Adrenal gland (tissue), 9 donors: ENCODE measurements at regions not wholly inside any gene's neighbourhood (a gene's known extent, or its start where the extent isn't known, plus 50 kb on each side); places are given as distances from the start of the nearest gene placed in this dataset.

Source experiments
- DNase-seq, 7 donors: peaks; one replicate each; pipeline ENCODE4 v3.0.0-alpha.2; 2019 to 2020
- H3K27ac ChIP-seq, 5 donors: fragments of 200-600 bp; sonication (generic) in 4 of 5; 1 replicate in 3 of 5; 2 replicates in 2 of 5; pipeline versions ENCODE4 v1.5.1 to v1.8.0; 2016 to 2020; ENCODE audit warnings: mild to moderate bottlenecking in 1 of 5
- H3K27me3 ChIP-seq: fragments of 200-600 bp; 2 replicates; pipeline ENCODE4 v1.8.0; 2021
- H3K36me3 ChIP-seq, 2 donors: fragments of 200-600 bp; replicated peaks in 1 of 2; 1 replicate in 1 of 2; 2 replicates in 1 of 2; pipeline versions ENCODE4 v1.5.1 to v1.8.0; 2018 to 2022
- H3K4me1 ChIP-seq, 2 donors: fragments of 200-600 bp; replicated peaks in 1 of 2; 1 replicate in 1 of 2; 2 replicates in 1 of 2; pipeline versions ENCODE4 v1.5.1 to v1.8.0; 2018 to 2021
- H3K4me3 ChIP-seq, 4 donors: fragments of 200-600 bp; sonication (generic) in 3 of 4; one replicate each; pipeline ENCODE4 v1.5.1; 2016 to 2018
- H3K9me3 ChIP-seq, 3 donors: fragments of 200-600 bp; sonication (generic) in 1 of 3; replicated peaks in 1 of 3; 1 replicate in 2 of 3; 2 replicates in 1 of 3; pipeline versions ENCODE4 v1.5.1 to v1.8.0; 2016 to 2021
- CTCF ChIP-seq, 6 experiments: fragments of 450-650 bp in 4 of 6; fragments of 200-600 bp in 2 of 6; sonication (generic) in 1 of 6; IDR thresholded peaks; 1 replicate in 5 of 6; 2 replicates in 1 of 6; pipeline versions ENCODE4 v1.5.1 to v1.8.0; 2016 to 2021; ENCODE audit warnings: antibody characterized with exemption in 6 of 6, mild to moderate bottlenecking in 2 of 6, moderate library complexity in 1 of 6
- POLR2A ChIP-seq, 2 donors: fragments of 450-650 bp; IDR thresholded peaks; one replicate each; pipeline ENCODE4 v1.6.1; 2017; ENCODE audit warnings: antibody characterized with exemption in 2 of 2, mild to moderate bottlenecking in 2 of 2, moderate library complexity in 1 of 2
- WGBS, 4 donors: extraction: QIAGEN DNeasy Blood & Tissue Kit in 2 of 4; methylation state at CpG; one replicate each; pipeline versions ENCODE4 v1.1.5 to v1.1.7; 2013 to 2017; 5-methylcytosine and 5-hydroxymethylcytosine counted together
- intact Hi-C, 2 donors: fragments of 100-400 bp; cut with DNase I; formaldehyde crosslinking; loops; one replicate each; pipeline versions ENCODE4 v1.14.1 to v1.15.0; 2022 to 2023
- donor health status: healthy with polysubstance abuse.
- donor health status: Bipolar disorder and iron deficiency.
- donor health status: DM: yes; HTN: yes; CAD: no.
- donor health status: DM: no; HTN: no; CAD: no.
- donor health status: DM: no; HTN: no; CAD: no.

DNA sequence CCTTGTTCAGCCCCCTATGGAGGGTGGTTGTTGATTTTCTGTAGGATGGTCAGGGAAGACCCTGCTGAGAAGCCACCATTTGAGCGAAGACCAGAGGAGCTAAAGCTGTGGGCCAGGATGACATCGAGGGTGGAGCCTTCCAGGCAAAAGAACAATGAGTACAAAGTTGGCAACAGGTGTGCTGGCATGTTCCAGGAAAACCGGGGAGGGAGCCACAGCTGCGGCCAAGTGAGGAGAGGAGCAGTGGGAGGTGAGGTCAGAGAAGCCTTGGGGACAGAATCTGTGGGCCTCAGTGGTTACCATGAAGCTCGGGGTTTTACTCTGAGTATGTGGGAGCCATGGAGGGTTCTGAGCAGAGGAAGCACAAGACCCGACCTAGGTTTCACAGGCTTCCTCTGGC, 75.6 kb upstream of the ZNF479 start:
- no peaks in the 10 kb centered on the region for H3K36me3 ChIP-seq
- no peaks in the 10 kb centered on the region for H3K9me3 ChIP-seq
- H3K27ac ChIP-seq, result no peak overlapping the region
- intact Hi-C loops, result no loop called here
- no peak for DNase-seq
- TF ChIP-seq CTCF (IDR thresholded peaks at IDR 0.05) (no peak), POLR2A (IDR thresholded peaks at IDR 0.05) (no peak)
- H3K4me1 ChIP-seq, result no peaks in the 10 kb centered on the region
- H3K27me3 ChIP-seq, result no peaks in the 10 kb centered on the region
- H3K4me3 ChIP-seq, result no peak overlapping the region
- WGBS, 4 donors, result 66 to 69% (median 67%) methylated on average over 6 of the region's 6 CpGs

DNA sequence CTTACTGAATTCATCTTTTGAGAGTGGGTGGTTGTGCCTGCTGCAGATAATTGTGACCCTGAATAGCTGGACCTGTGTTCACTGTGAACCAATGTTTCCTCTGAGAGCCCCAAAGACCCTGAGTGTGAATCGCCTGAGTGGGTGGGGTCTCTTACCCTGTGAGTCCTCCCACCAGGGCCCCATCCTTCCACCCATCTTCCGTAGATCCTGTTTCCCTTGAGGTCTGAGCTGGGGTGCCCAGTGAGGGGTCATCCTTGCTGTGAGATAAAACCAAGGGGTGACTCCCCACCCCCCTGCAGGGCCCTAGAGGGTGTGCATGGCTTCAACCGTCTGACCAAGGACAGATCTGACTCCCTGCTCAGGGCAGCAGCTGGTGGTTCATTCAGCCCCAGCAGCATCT, 78.0 kb upstream of the ZNF479 start:
- no peaks in the 10 kb centered on the region for H3K27me3 ChIP-seq
- no peak overlapping the region for H3K4me3 ChIP-seq
- no peaks in the 10 kb centered on the region for H3K4me1 ChIP-seq
- no peaks in the 10 kb centered on the region for H3K36me3 ChIP-seq
- H3K27ac ChIP-seq, result no peak overlapping the region
- 53 to 76% (median 73%) methylated on average over 2 to 3 of the region's 3 CpGs for WGBS, 4 donors
- DNase-seq, result peak in 1 of 7 donors; percentile 7
- TF ChIP-seq CTCF (IDR thresholded peaks at IDR 0.05) (no peak), POLR2A (IDR thresholded peaks at IDR 0.05) (no peak)
- intact Hi-C loops, result no loop called here
- no peaks in the 10 kb centered on the region for H3K9me3 ChIP-seq

DNA sequence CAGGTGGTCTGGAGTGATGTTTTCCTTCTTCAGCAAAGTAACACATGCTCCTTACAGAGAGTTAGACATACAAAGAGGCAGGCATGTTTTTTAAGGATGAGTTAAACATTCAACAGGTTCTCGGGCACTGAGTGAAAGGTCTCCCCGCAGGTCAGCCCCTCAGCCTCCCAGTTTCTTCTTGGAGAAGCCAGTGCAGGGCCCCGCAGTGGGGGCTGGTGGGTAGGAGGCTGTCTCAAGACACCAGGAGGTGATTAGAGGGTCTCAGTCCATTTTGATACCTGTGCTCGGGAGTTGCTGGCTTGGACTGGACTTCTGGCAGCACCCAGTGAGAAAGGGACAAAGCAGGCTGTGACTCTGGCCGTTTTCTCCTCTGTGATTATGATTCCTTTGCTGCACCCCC, 78.6 kb upstream of the ZNF479 start:
- no peak for DNase-seq
- WGBS, 4 donors, result 41 to 58% (median 54%) methylated on average over 5 of the region's 5 CpGs
- Histone ChIP-seq H3K9me3 (no peaks in the 10 kb centered on the region), H3K36me3 (no peaks in the 10 kb centered on the region), H3K4me3 (no peak overlapping the region), H3K27ac (no peak overlapping the region), H3K4me1 (no peaks in the 10 kb centered on the region), H3K27me3 (no peaks in the 10 kb centered on the region)
- no peak for TF ChIP-seq CTCF (IDR thresholded peaks at IDR 0.05)
- intact Hi-C loops, result no loop called here

- TF ChIP-seq POLR2A (IDR thresholded peaks at IDR 0.05) (no peak), CTCF (IDR thresholded peaks at IDR 0.05) (no peak)
- Histone ChIP-seq H3K4me3 (no peak overlapping the region), H3K4me1 (no peaks in the 10 kb centered on the region), H3K27me3 (no peaks in the 10 kb centered on the region), H3K9me3 (no peaks in the 10 kb centered on the region), H3K27ac (no peak overlapping the region), H3K36me3 (no peaks in the 10 kb centered on the region)
- peak in 1 of 7 donors; percentile 24 for DNase-seq
- 66 to 69% (median 66%) methylated on average over 12 to 14 of the region's 14 CpGs; no CpG with 5 or more reads in 1 of the 4 donors for WGBS, 4 donors
- intact Hi-C loops, result no loop called here
Observed at GRCh38 chr7:57211428-57212100, 79.3 kb upstream of the ZNF479 start.
